ENCODE measurements at regions not wholly inside any gene's neighbourhood (a gene's known extent, or its start where the extent isn't known, plus 50 kb on each side); places are given as distances from the start of the nearest gene placed in this dataset.

GRCh38 chr6:26304213-26304796 lies 60.7 kb upstream of the BTN3A2 start:
- 61 to 70% (median 64%) methylated on average over 3 of the region's 3 CpGs for WGBS, 3 donors
- no peak for TF ChIP-seq CTCF (IDR thresholded peaks at IDR 0.05)
- ATAC-seq (no peak), DNase-seq (no peak)
- intact Hi-C loops (cut with DNase I): no loop called here
- Histone ChIP-seq H3K9me3 (no peaks in the 10 kb centered on the region), H3K36me3 (ENCODE audit: insufficient read depth in 1 of 2, low read depth in 1 of 2) (no peaks in the 10 kb centered on the region), H3K27me3 (ENCODE audit: insufficient read depth in 3 of 3, low read length in 2 of 3) (no peaks in the 10 kb centered on the region), H3K4me1 (no peaks in the 10 kb centered on the region), H3K4me3 (no peak overlapping the region), H3K27ac (no peak overlapping the region)

- no peaks in the 10 kb centered on the region for H3K27me3 ChIP-seq (ENCODE audit: insufficient read depth in 3 of 3, low read length in 2 of 3)
- DNase-seq: peak; percentile 66
- no peaks in the 10 kb centered on the region for H3K9me3 ChIP-seq
- TF ChIP-seq CTCF (IDR thresholded peaks at IDR 0.05): no peak
- peak overlapping the region; percentile 57 for H3K4me3 ChIP-seq
- H3K27ac ChIP-seq: peak overlapping the region; percentile 56
- intact Hi-C loops (cut with DNase I): no loop called here
- H3K4me1 ChIP-seq: no peaks in the 10 kb centered on the region
- no peaks in the 10 kb centered on the region for H3K36me3 ChIP-seq (ENCODE audit: insufficient read depth in 1 of 2, low read depth in 1 of 2)
- 19 to 29% (median 29%) methylated on average over 29 of the region's 29 CpGs for WGBS, 3 donors
- peak; percentile 57 to 85 (median 75) for ATAC-seq
Observed at GRCh38 chr6:26304797-26305640, 60.0 kb upstream of the BTN3A2 start.

GRCh38 chr6:26305641-26305969 lies 59.4 kb upstream of the BTN3A2 start:
- 49 to 60% (median 52%) methylated on average over 3 of the region's 3 CpGs for WGBS, 3 donors
- no peak for TF ChIP-seq CTCF (IDR thresholded peaks at IDR 0.05)
- intact Hi-C loops (cut with DNase I): no loop called here
- ATAC-seq (no peak), DNase-seq (no peak)
- Histone ChIP-seq H3K27me3 (ENCODE audit: insufficient read depth in 3 of 3, low read length in 2 of 3) (no peaks in the 10 kb centered on the region), H3K36me3 (ENCODE audit: insufficient read depth in 1 of 2, low read depth in 1 of 2) (no peaks in the 10 kb centered on the region), H3K4me3 (no peak overlapping the region), H3K9me3 (no peaks in the 10 kb centered on the region), H3K4me1 (no peaks in the 10 kb centered on the region), H3K27ac (no peak overlapping the region)

- H3K36me3 ChIP-seq (ENCODE audit: insufficient read depth in 1 of 2, low read depth in 1 of 2): no peaks in the 10 kb centered on the region
- H3K9me3 ChIP-seq: no peaks in the 10 kb centered on the region
- intact Hi-C loops (cut with DNase I): no loop called here
- no peaks in the 10 kb centered on the region for H3K27me3 ChIP-seq (ENCODE audit: insufficient read depth in 3 of 3, low read length in 2 of 3)
- H3K4me1 ChIP-seq: no peaks in the 10 kb centered on the region
- H3K27ac ChIP-seq: no peak overlapping the region
- no peak overlapping the region for H3K4me3 ChIP-seq
- ATAC-seq (no peak), DNase-seq (no peak)
- WGBS, 3 donors: 96 to 98% (median 97%) methylated on average over 3 of the region's 3 CpGs
- TF ChIP-seq CTCF (IDR thresholded peaks at IDR 0.05): no peak
Observed at GRCh38 chr6:26306232-26306631, 58.8 kb upstream of the BTN3A2 start.

Measured in psoas muscle (tissue), 7 donors.